ENCODE measurements at regions not wholly inside any gene's neighbourhood (a gene's known extent, or its start where the extent isn't known, plus 50 kb on each side); places are given as distances from the start of the nearest gene placed in this dataset.

DNA sequence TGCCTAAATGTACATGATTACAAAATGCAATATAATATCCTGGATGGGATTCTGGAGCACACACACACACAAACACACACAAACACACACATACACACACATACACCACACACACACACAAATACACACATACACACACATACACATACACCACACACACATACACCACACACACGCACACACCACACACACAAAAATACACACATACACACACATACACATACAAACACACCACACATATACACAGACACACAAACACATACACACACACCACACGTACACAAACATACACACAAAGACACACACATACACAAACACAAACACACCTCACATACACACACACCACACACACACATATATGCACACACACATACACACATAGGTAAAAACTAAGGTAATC lies 134.6 kb upstream of the SYNDIG1 start:
- no peaks in the 10 kb centered on the region for H3K4me1 ChIP-seq (ENCODE audit: control insufficient read depth in 1 of 2, low read depth in 2 of 2)
- H3K9me3 ChIP-seq = no peaks in the 10 kb centered on the region
- no peaks in the 10 kb centered on the region for H3K27me3 ChIP-seq (replicated peaks; ENCODE audit: insufficient read depth)
- no peak overlapping the region for H3K27ac ChIP-seq
- DNase-seq (ENCODE audit: low spot score) (no peak), ATAC-seq (ENCODE audit: insufficient number of reproducible peaks, low FRiP score, low read depth) (no peak)
- TF ChIP-seq, protein P1, sequence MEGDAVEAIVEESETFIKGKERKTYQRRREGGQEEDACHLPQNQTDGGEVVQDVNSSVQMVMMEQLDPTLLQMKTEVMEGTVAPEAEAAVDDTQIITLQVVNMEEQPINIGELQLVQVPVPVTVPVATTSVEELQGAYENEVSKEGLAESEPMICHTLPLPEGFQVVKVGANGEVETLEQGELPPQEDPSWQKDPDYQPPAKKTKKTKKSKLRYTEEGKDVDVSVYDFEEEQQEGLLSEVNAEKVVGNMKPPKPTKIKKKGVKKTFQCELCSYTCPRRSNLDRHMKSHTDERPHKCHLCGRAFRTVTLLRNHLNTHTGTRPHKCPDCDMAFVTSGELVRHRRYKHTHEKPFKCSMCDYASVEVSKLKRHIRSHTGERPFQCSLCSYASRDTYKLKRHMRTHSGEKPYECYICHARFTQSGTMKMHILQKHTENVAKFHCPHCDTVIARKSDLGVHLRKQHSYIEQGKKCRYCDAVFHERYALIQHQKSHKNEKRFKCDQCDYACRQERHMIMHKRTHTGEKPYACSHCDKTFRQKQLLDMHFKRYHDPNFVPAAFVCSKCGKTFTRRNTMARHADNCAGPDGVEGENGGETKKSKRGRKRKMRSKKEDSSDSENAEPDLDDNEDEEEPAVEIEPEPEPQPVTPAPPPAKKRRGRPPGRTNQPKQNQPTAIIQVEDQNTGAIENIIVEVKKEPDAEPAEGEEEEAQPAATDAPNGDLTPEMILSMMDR (IDR thresholded peaks at IDR 0.05) = no peak
- no peaks in the 10 kb centered on the region for H3K36me3 ChIP-seq
- H3K4me3 ChIP-seq = no peak overlapping the region

DNA sequence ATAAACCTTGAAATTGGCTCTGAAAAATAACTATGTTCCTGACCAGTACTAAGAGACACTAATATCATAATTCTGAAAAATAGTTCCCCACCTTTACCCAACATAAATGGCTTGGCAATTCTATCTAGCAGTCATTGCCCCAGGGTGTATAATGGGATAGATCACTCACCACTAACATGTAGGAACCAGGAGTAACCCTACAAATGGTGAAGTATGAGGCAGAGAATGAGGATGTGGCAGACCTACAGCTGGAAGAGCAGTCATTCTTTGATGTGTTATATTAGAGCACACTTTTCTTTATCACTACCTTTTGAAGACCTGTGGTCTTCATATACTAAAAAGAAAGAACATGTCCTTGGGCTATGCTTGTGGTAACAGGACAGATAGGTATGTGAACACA lies 136.5 kb upstream of the SYNDIG1 start:
- H3K27ac ChIP-seq = no peak overlapping the region
- no peak overlapping the region for H3K4me3 ChIP-seq
- no peaks in the 10 kb centered on the region for H3K36me3 ChIP-seq
- no peaks in the 10 kb centered on the region for H3K9me3 ChIP-seq
- H3K4me1 ChIP-seq (ENCODE audit: control insufficient read depth in 1 of 2, low read depth in 2 of 2) = no peaks in the 10 kb centered on the region
- no peaks in the 10 kb centered on the region for H3K27me3 ChIP-seq (replicated peaks; ENCODE audit: insufficient read depth)
- TF ChIP-seq, protein P1 (IDR thresholded peaks at IDR 0.05) = no peak
- DNase-seq (ENCODE audit: low spot score) (no peak), ATAC-seq (ENCODE audit: insufficient number of reproducible peaks, low FRiP score, low read depth) (no peak)

DNA sequence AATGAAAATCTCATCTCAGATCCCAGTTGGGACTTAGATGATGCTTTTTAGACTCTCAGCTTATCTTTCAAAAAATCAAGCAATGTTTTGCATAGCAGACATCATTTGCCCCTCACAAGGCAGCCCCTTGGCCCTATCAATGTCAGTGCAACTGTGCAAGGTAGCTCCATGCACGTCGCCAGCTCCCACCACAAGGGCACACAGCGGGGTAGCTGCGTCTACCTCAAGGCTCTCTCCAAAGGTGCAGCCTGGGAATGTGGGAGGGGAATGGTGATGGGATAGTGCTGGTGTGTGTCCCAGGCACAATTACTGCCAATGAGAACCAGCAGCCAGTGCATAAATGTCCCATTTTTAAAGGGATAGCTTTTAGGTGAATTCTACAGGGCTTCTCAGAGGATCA lies 137.5 kb upstream of the SYNDIG1 start:
- no peaks in the 10 kb centered on the region for H3K9me3 ChIP-seq
- DNase-seq (ENCODE audit: low spot score) (no peak), ATAC-seq (ENCODE audit: insufficient number of reproducible peaks, low FRiP score, low read depth) (no peak)
- H3K36me3 ChIP-seq = no peaks in the 10 kb centered on the region
- no peaks in the 10 kb centered on the region for H3K27me3 ChIP-seq (replicated peaks; ENCODE audit: insufficient read depth)
- no peaks in the 10 kb centered on the region for H3K4me1 ChIP-seq (ENCODE audit: control insufficient read depth in 1 of 2, low read depth in 2 of 2)
- TF ChIP-seq, protein P1 (IDR thresholded peaks at IDR 0.05) = no peak
- H3K27ac ChIP-seq = no peak overlapping the region
- H3K4me3 ChIP-seq = no peak overlapping the region

DNA sequence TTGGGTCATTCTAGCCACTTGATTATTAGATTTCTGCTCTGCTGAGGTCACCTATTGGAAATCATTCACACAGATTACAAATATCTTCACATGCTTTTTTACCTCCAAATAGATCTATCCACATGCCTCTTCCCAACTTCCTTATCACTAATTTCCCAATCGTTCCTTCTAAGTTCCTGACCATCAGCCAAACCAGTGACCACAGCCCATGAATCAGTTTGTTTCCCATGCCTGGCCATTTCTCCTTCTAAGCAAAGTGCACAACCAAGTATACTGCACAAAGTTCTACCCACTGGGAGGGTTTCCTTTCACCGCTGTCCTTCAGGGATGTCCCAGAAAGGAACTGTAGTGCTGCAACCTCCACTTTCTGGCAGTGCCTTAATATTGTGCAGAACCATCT lies 140.5 kb upstream of the SYNDIG1 start:
- Histone ChIP-seq H3K4me1 (ENCODE audit: control insufficient read depth in 1 of 2, low read depth in 2 of 2) (no peaks in the 10 kb centered on the region), H3K4me3 (no peak overlapping the region), H3K36me3 (no peaks in the 10 kb centered on the region), H3K9me3 (no peaks in the 10 kb centered on the region), H3K27me3 (replicated peaks; ENCODE audit: insufficient read depth) (no peaks in the 10 kb centered on the region), H3K27ac (no peak overlapping the region)
- DNase-seq (ENCODE audit: low spot score) (no peak), ATAC-seq (ENCODE audit: insufficient number of reproducible peaks, low FRiP score, low read depth) (no peak)
- TF ChIP-seq, protein P1 (IDR thresholded peaks at IDR 0.05) = no peak

DNA sequence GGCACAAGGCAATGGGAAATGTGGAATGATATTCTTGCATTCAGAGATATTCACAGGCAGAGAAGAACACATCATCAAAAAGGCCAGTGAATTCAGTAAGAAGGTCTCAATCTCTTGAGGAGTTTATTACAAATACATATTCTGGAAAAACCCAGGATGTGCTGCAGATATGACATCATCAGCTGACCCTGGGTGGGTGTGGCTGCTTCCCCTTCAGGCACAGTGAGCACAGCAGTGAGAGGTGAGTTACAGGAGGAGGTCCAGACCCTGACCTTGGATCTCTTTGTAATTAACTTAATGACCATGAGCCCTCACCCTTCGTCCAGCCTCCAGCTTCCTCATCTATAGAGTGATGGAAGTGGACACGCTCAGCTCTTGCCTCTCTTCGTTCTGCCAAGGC lies 147.5 kb upstream of the SYNDIG1 start:
- no peaks in the 10 kb centered on the region for H3K36me3 ChIP-seq
- TF ChIP-seq, protein P1 (IDR thresholded peaks at IDR 0.05) = no peak
- ATAC-seq (ENCODE audit: insufficient number of reproducible peaks, low FRiP score, low read depth) (no peak), DNase-seq (ENCODE audit: low spot score) (no peak)
- no peak overlapping the region for H3K27ac ChIP-seq
- H3K4me3 ChIP-seq = no peak overlapping the region
- no peaks in the 10 kb centered on the region for H3K4me1 ChIP-seq (ENCODE audit: control insufficient read depth in 1 of 2, low read depth in 2 of 2)
- no peaks in the 10 kb centered on the region for H3K9me3 ChIP-seq
- no peaks in the 10 kb centered on the region for H3K27me3 ChIP-seq (replicated peaks; ENCODE audit: insufficient read depth)
